ENCODE measurements at regions not wholly inside any gene's neighbourhood (a gene's known extent, or its start where the extent isn't known, plus 50 kb on each side); places are given as distances from the start of the nearest gene placed in this dataset.

- H3K36me3 ChIP-seq, result no peaks in the 10 kb centered on the region
- H3K4me3 ChIP-seq, result no peak overlapping the region
- H3K9me3 ChIP-seq, result no peaks in the 10 kb centered on the region
- H3K27me3 ChIP-seq, result no peaks in the 10 kb centered on the region
- TF ChIP-seq CTCF (IDR thresholded peaks at IDR 0.05), result no peak
- no peak for TF ChIP-seq POLR2AphosphoS5 (IDR thresholded peaks at IDR 0.05)
- TF ChIP-seq POLR2A (IDR thresholded peaks at IDR 0.05), result no peak
- no peak overlapping the region for H3K27ac ChIP-seq
- no peak for DNase-seq (ENCODE audit: low spot score in 2 of 2)
- H3K4me1 ChIP-seq, result peaks cover 0 to 7% of the 10 kb centered on the region in 2 donors
- intact Hi-C loops (cut with DNase I; ENCODE audit: low total_unique reads), result no loop called here
Measured at GRCh38 chr3:124263168-124263567, 271.2 kb upstream of the ROPN1 start.

- H3K4me3 ChIP-seq, result no peak overlapping the region
- H3K27ac ChIP-seq, result no peak overlapping the region
- no peak for DNase-seq (ENCODE audit: low spot score in 2 of 2)
Measured at GRCh38 chr3:124264346-124264745, 272.4 kb upstream of the ROPN1 start.

GRCh38 chr3:124266487-124266886, 274.6 kb upstream of the ROPN1 start:
- peak overlapping the region in 1 of 2 donors; percentile 14 for H3K27ac ChIP-seq
- peaks cover 0 to 7% of the 10 kb centered on the region in 2 donors for H3K4me1 ChIP-seq
- no peaks in the 10 kb centered on the region for H3K27me3 ChIP-seq
- intact Hi-C loops (cut with DNase I; ENCODE audit: low total_unique reads), result no loop called here
- H3K36me3 ChIP-seq, result no peaks in the 10 kb centered on the region
- no peaks in the 10 kb centered on the region for H3K9me3 ChIP-seq
- TF ChIP-seq POLR2AphosphoS5 (IDR thresholded peaks at IDR 0.05), result no peak
- TF ChIP-seq CTCF (IDR thresholded peaks at IDR 0.05), result no peak
- TF ChIP-seq POLR2A (IDR thresholded peaks at IDR 0.05), result no peak
- no peak overlapping the region for H3K4me3 ChIP-seq
- no peak for DNase-seq (ENCODE audit: low spot score in 2 of 2)

More at GRCh38 chr3:124264346-124264745, 272.4 kb upstream of the ROPN1 start:
- intact Hi-C loops (cut with DNase I; ENCODE audit: low total_unique reads), result no loop called here
- Histone ChIP-seq H3K9me3 (no peaks in the 10 kb centered on the region), H3K4me1 (peaks cover 0 to 7% of the 10 kb centered on the region in 2 donors), H3K36me3 (no peaks in the 10 kb centered on the region), H3K27me3 (no peaks in the 10 kb centered on the region)
- TF ChIP-seq POLR2A (IDR thresholded peaks at IDR 0.05) (no peak), POLR2AphosphoS5 (IDR thresholded peaks at IDR 0.05) (no peak), CTCF (IDR thresholded peaks at IDR 0.05) (no peak)

GRCh38 chr3:124267406-124267805, 275.5 kb upstream of the ROPN1 start:
- Histone ChIP-seq H3K27ac (no peak overlapping the region), H3K9me3 (no peaks in the 10 kb centered on the region), H3K4me3 (no peak overlapping the region), H3K36me3 (no peaks in the 10 kb centered on the region), H3K4me1 (peaks cover 0 to 7% of the 10 kb centered on the region in 2 donors), H3K27me3 (no peaks in the 10 kb centered on the region)
- no peak for DNase-seq (ENCODE audit: low spot score in 2 of 2)
- no peak for TF ChIP-seq POLR2A (IDR thresholded peaks at IDR 0.05)
- TF ChIP-seq CTCF (IDR thresholded peaks at IDR 0.05), result no peak
- intact Hi-C loops (cut with DNase I; ENCODE audit: low total_unique reads), result no loop called here

GRCh38 chr3:124268355-124268754, 276.4 kb upstream of the ROPN1 start:
- H3K9me3 ChIP-seq, result no peaks in the 10 kb centered on the region
- no peak overlapping the region for H3K4me3 ChIP-seq
- no peaks in the 10 kb centered on the region for H3K27me3 ChIP-seq
- no peaks in the 10 kb centered on the region for H3K36me3 ChIP-seq
- no peak for DNase-seq (ENCODE audit: low spot score in 2 of 2)
- intact Hi-C loops (cut with DNase I; ENCODE audit: low total_unique reads), result no loop called here
- H3K4me1 ChIP-seq, result peaks cover 0 to 7% of the 10 kb centered on the region in 2 donors
- TF ChIP-seq POLR2A (IDR thresholded peaks at IDR 0.05) (no peak), POLR2AphosphoS5 (IDR thresholded peaks at IDR 0.05) (no peak), CTCF (IDR thresholded peaks at IDR 0.05) (no peak)
- H3K27ac ChIP-seq, result peak overlapping the region in 1 of 2 donors; percentile 7
